GM13976 (cell line): ENCODE measurements at regions not wholly inside any gene's neighbourhood (a gene's known extent, or its start where the extent isn't known, plus 50 kb on each side); places are given as distances from the start of the nearest gene placed in this dataset.

Experiments used
- DNase-seq: peaks from one replicate; pipeline ENCODE4 v3.0.0; 2012; ENCODE audit warnings: low spot score
- CTCF ChIP-seq: IDR thresholded peaks from 2 replicates; pipeline ENCODE4 v1.5.1; 2012; ENCODE audit warnings: borderline replicate concordance, mild to moderate bottlenecking; ENCODE audit not compliant: insufficient read depth; ENCODE audit errors: extremely low read depth, missing control alignments, control extremely low read depth
- in situ Hi-C: fragments of 300-500 bp; cut with MboI; formaldehyde crosslinking; loops from one replicate; pipeline ENCODE4 v1.12.0; 2022; ENCODE audit warnings: low sequenced_read_pairs, mixed read lengths, inconsistent platforms; ENCODE audit not compliant: unreplicated experiment

GRCh38 chr12:38384816-38385378, 68.3 kb downstream of the ALG10B start:
- no peak for TF ChIP-seq CTCF
- DNase-seq, result no peak
- in situ Hi-C loops, result no loop called here

DNA sequence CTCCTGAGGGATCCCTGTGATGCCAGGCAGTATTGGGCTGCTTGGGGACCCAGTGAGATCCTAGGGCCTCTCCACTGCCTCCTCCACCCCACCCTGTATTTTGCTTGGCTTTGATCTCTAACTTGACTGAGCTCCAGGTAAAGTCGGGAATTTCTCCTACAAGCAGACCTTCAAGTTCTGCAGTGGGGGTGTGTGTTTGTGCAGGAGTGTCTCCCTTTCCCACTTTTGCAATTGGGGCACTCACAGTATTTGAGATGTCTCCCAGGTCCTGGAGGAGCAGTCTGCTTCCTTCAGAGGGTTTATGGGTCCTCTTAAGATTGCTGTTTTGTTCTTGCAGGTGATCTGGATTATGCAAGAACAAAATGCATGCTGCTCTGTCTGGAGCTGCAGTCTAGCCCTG, 68.9 kb downstream of the ALG10B start:
- in situ Hi-C loops, result no loop called here
- TF ChIP-seq CTCF, result no peak
- no peak for DNase-seq

GRCh38 chr12:38386205-38386985, 69.8 kb downstream of the ALG10B start:
- no peak for TF ChIP-seq CTCF
- DNase-seq, result no peak
- in situ Hi-C loops, result no loop called here

DNA sequence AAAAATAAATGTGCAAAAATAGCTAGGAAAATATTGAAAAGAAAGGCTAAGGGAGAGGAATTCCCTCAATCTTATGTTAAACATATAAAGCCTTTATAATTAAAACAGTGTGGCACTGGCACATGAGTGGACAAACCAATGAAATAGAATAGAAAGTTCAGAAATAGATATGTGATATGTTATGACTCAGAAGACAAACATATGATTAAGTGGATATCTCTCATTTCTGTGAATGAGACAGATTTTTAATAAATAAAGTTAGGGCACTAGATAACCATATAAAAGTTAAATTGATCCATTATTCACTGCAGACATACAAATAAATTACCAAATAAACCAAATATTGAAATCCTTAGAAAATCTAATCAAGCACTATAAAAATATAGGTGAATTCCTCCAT, 73.0 kb downstream of the ALG10B start:
- DNase-seq, result no peak
- no peak for TF ChIP-seq CTCF
- in situ Hi-C loops, result no loop called here

DNA sequence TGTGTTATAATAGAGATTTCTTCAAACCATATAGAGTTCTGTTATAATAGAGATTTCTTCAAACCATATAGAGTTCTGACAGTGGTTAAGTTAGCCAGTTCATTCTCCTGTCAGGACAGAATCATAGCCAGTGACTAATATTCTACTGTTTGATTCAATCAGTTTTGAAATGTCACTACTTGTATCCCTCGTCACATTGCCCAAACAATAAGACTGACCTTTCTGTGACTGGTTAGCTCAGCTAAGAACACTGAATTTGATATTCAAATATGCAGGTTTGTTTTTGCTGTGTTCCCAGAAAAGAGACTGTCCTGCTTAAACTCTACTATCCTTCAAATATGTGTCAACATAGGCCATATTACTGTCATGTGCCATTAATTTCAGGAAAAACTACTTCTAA, 74.4 kb downstream of the ALG10B start:
- in situ Hi-C loops, result no loop called here
- no peak for DNase-seq

DNA sequence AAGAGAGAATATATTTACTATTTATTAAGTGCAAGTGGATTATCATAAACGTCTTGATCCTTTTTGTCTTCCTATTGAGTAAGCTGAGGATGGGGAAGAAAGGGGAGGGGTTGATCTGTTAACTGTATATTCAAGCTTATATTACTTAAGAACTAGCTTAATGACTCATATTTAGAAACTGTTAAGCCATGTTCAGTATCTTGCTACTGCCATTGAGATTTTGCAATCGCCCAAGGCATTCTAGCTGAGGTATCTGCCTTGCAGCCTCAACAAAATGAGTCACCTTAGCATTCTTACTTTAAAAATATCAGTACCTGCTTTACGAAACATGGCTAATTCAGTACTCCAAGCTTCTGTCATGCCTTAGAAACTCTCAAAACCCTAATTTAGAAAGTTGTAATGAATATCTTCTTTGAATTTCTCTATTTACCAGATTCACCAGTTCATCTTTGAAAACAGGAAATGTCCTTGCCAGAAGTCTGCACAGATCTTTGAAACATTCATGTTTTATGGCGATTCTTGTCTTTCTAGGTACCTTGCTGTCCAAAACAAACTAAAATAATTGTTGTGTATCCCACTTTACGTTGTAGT, 76.1 kb downstream of the ALG10B start:
- TF ChIP-seq CTCF, result no peak
- in situ Hi-C loops, result no loop called here
- no peak for DNase-seq

More for the DNA sequence above, 74.4 kb downstream of the ALG10B start:
- TF ChIP-seq CTCF, result no peak
